ENCODE measurements at regions not wholly inside any gene's neighbourhood (a gene's known extent, or its start where the extent isn't known, plus 50 kb on each side); places are given as distances from the start of the nearest gene placed in this dataset.
"Not testable (repeated sequence)": the region's sequence is repeated elsewhere in the genome, so short reads cannot be mapped to it uniquely, and the experiment has no call there.

- DNase-seq = no peak
Measured at GRCh38 chr17:27066315-27066714, 227.6 kb upstream of the WSB1 start.

- no peak for DNase-seq
Measured at GRCh38 chr17:27069842-27070508, 223.9 kb upstream of the WSB1 start.

- no peak for DNase-seq
Measured at GRCh38 chr17:27070836-27071235, 223.1 kb upstream of the WSB1 start.

GRCh38 chr17:27072885-27073284 lies 221.0 kb upstream of the WSB1 start:
- no peak for DNase-seq

GRCh38 chr17:27076814-27077213 lies 217.1 kb upstream of the WSB1 start:
- DNase-seq = no peak

GRCh38 chr17:27078296-27078695 lies 215.6 kb upstream of the WSB1 start:
- DNase-seq = no peak

GRCh38 chr17:27079660-27080059 lies 214.3 kb upstream of the WSB1 start:
- no peak for DNase-seq

- DNase-seq = no peak
Measured at GRCh38 chr17:27081002-27081638, 212.8 kb upstream of the WSB1 start.

- DNase-seq = no peak
Measured at GRCh38 chr17:27082023-27082774, 211.7 kb upstream of the WSB1 start.

GRCh38 chr17:27082775-27083154 lies 211.1 kb upstream of the WSB1 start:
- DNase-seq = no peak

- DNase-seq = no peak
Measured at GRCh38 chr17:27083408-27084185, 210.3 kb upstream of the WSB1 start.

GRCh38 chr17:27085517-27085916 lies 208.4 kb upstream of the WSB1 start:
- DNase-seq = no peak

- no peak for DNase-seq
Measured at GRCh38 chr17:27086526-27086925, 207.4 kb upstream of the WSB1 start.

- DNase-seq = no peak
Measured at GRCh38 chr17:27087935-27088766, 205.8 kb upstream of the WSB1 start.

- DNase-seq = no peak
Measured at GRCh38 chr17:27088767-27089078, 205.2 kb upstream of the WSB1 start.

- DNase-seq = peak; percentile 81 to 82
Measured at GRCh38 chr17:27089079-27089928, 204.6 kb upstream of the WSB1 start.

GRCh38 chr17:27089929-27090247 lies 204.0 kb upstream of the WSB1 start:
- DNase-seq = no peak

GRCh38 chr17:27090450-27091042 lies 203.4 kb upstream of the WSB1 start:
- DNase-seq = not testable (repeated sequence)

GRCh38 chr17:27091043-27091497 lies 202.8 kb upstream of the WSB1 start:
- DNase-seq = no peak

- not testable (repeated sequence) for DNase-seq
Measured at GRCh38 chr17:27094179-27094578, 199.7 kb upstream of the WSB1 start.

- DNase-seq = not testable (repeated sequence)
Measured at GRCh38 chr17:27095821-27096220, 198.1 kb upstream of the WSB1 start.

Data from NCI-H1930 (cell line).